ENCODE measurements at regions not wholly inside any gene's neighbourhood (a gene's known extent, or its start where the extent isn't known, plus 50 kb on each side); places are given as distances from the start of the nearest gene placed in this dataset.

- TF ChIP-seq CTCF (conservative IDR thresholded peaks at IDR 0.05; ENCODE audit: low read length) (no peak), EZH2phosphoT487 (IDR thresholded peaks at IDR 0.05; ENCODE audit: borderline replicate concordance, low read depth, low read length) (no peak)
Observed at GRCh38 chr15:87577336-87577735, 679.2 kb downstream of the NTRK3 start.

All from OCI-LY7 (cell line).